ENCODE measurements at regions not wholly inside any gene's neighbourhood (a gene's known extent, or its start where the extent isn't known, plus 50 kb on each side); places are given as distances from the start of the nearest gene placed in this dataset.

- TF ChIP-seq BCL6B (tag by site-specific recombination; IDR thresholded peaks at IDR 0.05) (no peak), ZNF266 (tag by site-specific recombination; IDR thresholded peaks at IDR 0.05; ENCODE audit: low read depth) (no peak), IKZF3 (tag by site-specific recombination; IDR thresholded peaks at IDR 0.05) (no peak)
Observed at GRCh38 chr7:4523873-4524272, 158.2 kb upstream of the FOXK1 start (continued).

- TF ChIP-seq FEZF1 (tag by site-specific recombination; IDR thresholded peaks at IDR 0.05) (peak; percentile 60), ZBTB48 (tag by site-specific recombination; IDR thresholded peaks at IDR 0.05) (no peak)
- H3K9me3 ChIP-seq (ENCODE audit: control insufficient read depth, insufficient read depth, low read depth, low read length), result no peaks in the 10 kb centered on the region
- no peak overlapping the region for H3K27ac ChIP-seq (ENCODE audit: extremely low read depth, low read depth, low read length)
- ChIA-PET CTCF (no interaction called here), POLR2A (no interaction called here)
- H3K4me1 ChIP-seq (ENCODE audit: control insufficient read depth, insufficient read depth, low read length), result no peaks in the 10 kb centered on the region
- no peaks in the 10 kb centered on the region for H3K36me3 ChIP-seq (ENCODE audit: control insufficient read depth in 2 of 2, insufficient read depth in 1 of 2, low read length in 2 of 2)
- H3K4me3 ChIP-seq (ENCODE audit: low read depth, low read length), result no peak overlapping the region
Observed at GRCh38 chr7:4525884-4526283, 156.2 kb upstream of the FOXK1 start.

GRCh38 chr7:4527988-4528636, 154.0 kb upstream of the FOXK1 start:
- Histone ChIP-seq H3K4me1 (ENCODE audit: control insufficient read depth, insufficient read depth, low read length) (no peaks in the 10 kb centered on the region), H3K9me3 (ENCODE audit: control insufficient read depth, insufficient read depth, low read depth, low read length) (no peaks in the 10 kb centered on the region), H3K4me3 (ENCODE audit: low read depth, low read length) (no peak overlapping the region), H3K27ac (ENCODE audit: extremely low read depth, low read depth, low read length) (no peak overlapping the region), H3K36me3 (ENCODE audit: control insufficient read depth in 2 of 2, insufficient read depth in 1 of 2, low read length in 2 of 2) (no peaks in the 10 kb centered on the region)
- no peak for TF ChIP-seq YY2 (tag by site-specific recombination; IDR thresholded peaks at IDR 0.05)
- no peak for TF ChIP-seq ZNF174 (tag by site-specific recombination; IDR thresholded peaks at IDR 0.05)
- TF ChIP-seq ZNF239 (tag by site-specific recombination; IDR thresholded peaks at IDR 0.05), result no peak
- TF ChIP-seq ZNF658 (tag by site-specific recombination; IDR thresholded peaks at IDR 0.05), result no peak
- TF ChIP-seq PRDM2 (tag by site-specific recombination; IDR thresholded peaks at IDR 0.05; ENCODE audit: borderline replicate concordance), result no peak
- TF ChIP-seq ZNF707 (tag by site-specific recombination; IDR thresholded peaks at IDR 0.05), result no peak
- TF ChIP-seq ZBTB7A (tag by site-specific recombination; IDR thresholded peaks at IDR 0.05; ENCODE audit: low read depth), result no peak
- ChIA-PET CTCF (interaction anchor here (0.7 kb wide), 1 partner anchor 29 kb away, joined by 3 read pairs; no protein-coding TSS in a partner anchor), POLR2A (no interaction called here)

- CTCF ChIA-PET, result no interaction called here
- no peaks in the 10 kb centered on the region for H3K9me3 ChIP-seq (ENCODE audit: control insufficient read depth, insufficient read depth, low read depth, low read length)
- no peaks in the 10 kb centered on the region for H3K36me3 ChIP-seq (ENCODE audit: control insufficient read depth in 2 of 2, insufficient read depth in 1 of 2, low read length in 2 of 2)
- H3K27ac ChIP-seq (ENCODE audit: extremely low read depth, low read depth, low read length), result no peak overlapping the region
- H3K4me3 ChIP-seq (ENCODE audit: low read depth, low read length), result no peak overlapping the region
- POLR2A ChIA-PET, result no interaction called here
- H3K4me1 ChIP-seq (ENCODE audit: control insufficient read depth, insufficient read depth, low read length), result no peaks in the 10 kb centered on the region
- TF ChIP-seq ZBTB11 (tag by site-specific recombination; conservative IDR thresholded peaks at IDR 0.05; ENCODE audit: low read depth) (no peak), SALL2 (tag by site-specific recombination; IDR thresholded peaks at IDR 0.05; ENCODE audit: borderline replicate concordance) (no peak), ZFP69B (tag by site-specific recombination; IDR thresholded peaks at IDR 0.05) (no peak), SP2 (tag by site-specific recombination; IDR thresholded peaks at IDR 0.05) (no peak), ZNF148 (tag by site-specific recombination; IDR thresholded peaks at IDR 0.05; ENCODE audit: borderline replicate concordance) (no peak)
Observed at GRCh38 chr7:4531236-4531635, 150.9 kb upstream of the FOXK1 start.

All from HEK293 (cell line).